WI38 (cell line): ENCODE measurements at regions not wholly inside any gene's neighbourhood (a gene's known extent, or its start where the extent isn't known, plus 50 kb on each side); places are given as distances from the start of the nearest gene placed in this dataset.

Source experiments
- H3K4me3 ChIP-seq: 2 replicates; pipeline ENCODE4 v1.5.1; 2011; ENCODE audit warnings: low read depth, mild to moderate bottlenecking, control low read depth, low read length
- CTCF ChIP-seq: IDR thresholded peaks from 2 replicates; pipeline ENCODE4 v1.5.1; 2012; ENCODE audit warnings: low read depth, mild to moderate bottlenecking, control low read depth, low read length

GRCh38 chr4:89416960-89417359 is 109.4 kb upstream of the GPRIN3 start:
- no peak for TF ChIP-seq CTCF
- no peak overlapping the region for H3K4me3 ChIP-seq

DNA sequence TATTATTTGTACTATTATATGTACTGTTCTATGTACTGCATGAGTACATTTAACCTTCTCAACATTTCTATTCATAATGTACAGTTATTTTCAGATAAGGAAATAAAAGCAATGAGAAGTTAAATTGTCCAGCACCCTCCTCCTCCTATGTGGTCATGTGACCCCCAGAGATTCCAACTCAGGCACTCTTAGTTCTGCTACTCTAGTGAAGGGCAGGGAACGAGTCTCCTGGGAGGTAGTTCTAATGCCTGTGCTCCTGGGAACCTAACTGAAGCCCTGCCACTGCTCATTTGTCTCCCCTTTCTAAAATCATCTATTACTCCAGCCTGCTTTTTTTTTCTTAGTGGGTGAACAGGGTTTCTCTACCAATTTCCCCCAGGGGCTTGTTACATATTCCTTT is 105.9 kb upstream of the GPRIN3 start:
- TF ChIP-seq CTCF, result no peak
- no peak overlapping the region for H3K4me3 ChIP-seq

GRCh38 chr4:89411539-89412309 is 104.1 kb upstream of the GPRIN3 start:
- H3K4me3 ChIP-seq, result no peak overlapping the region
- no peak for TF ChIP-seq CTCF

DNA sequence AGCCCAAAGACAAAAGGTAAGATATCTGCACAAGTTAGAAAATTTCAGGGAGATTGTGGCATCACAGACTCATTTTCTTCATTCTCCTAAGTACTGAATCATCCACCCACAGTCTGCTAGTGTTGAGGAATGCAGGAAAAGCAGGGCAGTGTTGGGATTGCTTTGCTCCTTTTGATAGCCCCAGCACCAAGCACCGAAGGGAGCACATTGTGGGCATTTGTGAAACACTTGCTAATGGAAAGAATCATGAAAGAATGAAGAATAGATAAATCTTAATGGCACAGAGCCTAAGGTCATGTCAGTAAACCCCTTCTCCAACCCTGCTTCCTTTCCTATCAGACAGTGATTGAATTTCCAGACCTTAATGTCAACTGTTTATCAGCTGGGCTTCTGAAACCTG is 103.1 kb upstream of the GPRIN3 start:
- TF ChIP-seq CTCF, result no peak

GRCh38 chr4:89404530-89404929 is 96.9 kb upstream of the GPRIN3 start:
- no peak overlapping the region for H3K4me3 ChIP-seq
- TF ChIP-seq CTCF, result no peak

More for the DNA sequence above, 103.1 kb upstream of the GPRIN3 start:
- no peak overlapping the region for H3K4me3 ChIP-seq

- no peak for TF ChIP-seq CTCF
- no peak overlapping the region for H3K4me3 ChIP-seq
Observed at GRCh38 chr4:89403826-89404225, 96.2 kb upstream of the GPRIN3 start.

GRCh38 chr4:89400287-89401035 is 92.9 kb upstream of the GPRIN3 start:
- H3K4me3 ChIP-seq, result no peak overlapping the region
- TF ChIP-seq CTCF, result no peak
